HG02642 (cell line): ENCODE measurements at regions not wholly inside any gene's neighbourhood (a gene's known extent, or its start where the extent isn't known, plus 50 kb on each side); places are given as distances from the start of the nearest gene placed in this dataset.
"Not testable (repeated sequence)": the region's sequence is repeated elsewhere in the genome, so short reads cannot be mapped to it uniquely, and the experiment has no call there.

ENCODE experiments used
- ATAC-seq: cut with Tn5 transposase; IDR thresholded peaks from one replicate; pipeline ENCODE4 v1.9.1; 2021; ENCODE audit warnings: mild to moderate bottlenecking; ENCODE audit not compliant: unreplicated experiment, poor library complexity

DNA sequence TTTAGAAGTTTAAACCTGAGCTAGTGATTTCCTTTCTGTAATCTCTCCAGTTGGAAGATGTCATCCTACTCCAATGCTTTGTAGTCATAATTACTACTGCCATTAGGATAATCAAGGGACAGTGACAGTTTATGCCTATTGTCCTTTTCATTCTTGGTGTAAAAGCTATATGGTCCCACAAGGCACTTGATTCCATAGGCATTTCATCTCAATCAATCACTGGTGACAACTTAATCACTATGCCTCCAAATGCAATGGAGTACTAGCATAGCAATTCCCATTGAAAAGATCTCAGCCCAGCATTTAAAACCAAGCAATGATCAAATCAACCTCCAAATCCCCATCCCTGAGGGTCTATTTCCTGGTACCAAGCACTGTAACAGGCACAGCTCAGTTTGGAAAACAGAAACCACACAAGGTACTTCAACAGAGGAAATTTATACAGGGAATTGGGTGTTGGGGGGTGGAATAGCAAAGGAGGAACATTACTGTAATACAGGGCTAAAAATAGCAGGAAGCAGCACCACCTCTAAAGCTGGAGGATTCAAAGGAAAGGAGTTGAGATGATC, 51.0 kb downstream of the FHIP2A start:
- ATAC-seq, result no peak

DNA sequence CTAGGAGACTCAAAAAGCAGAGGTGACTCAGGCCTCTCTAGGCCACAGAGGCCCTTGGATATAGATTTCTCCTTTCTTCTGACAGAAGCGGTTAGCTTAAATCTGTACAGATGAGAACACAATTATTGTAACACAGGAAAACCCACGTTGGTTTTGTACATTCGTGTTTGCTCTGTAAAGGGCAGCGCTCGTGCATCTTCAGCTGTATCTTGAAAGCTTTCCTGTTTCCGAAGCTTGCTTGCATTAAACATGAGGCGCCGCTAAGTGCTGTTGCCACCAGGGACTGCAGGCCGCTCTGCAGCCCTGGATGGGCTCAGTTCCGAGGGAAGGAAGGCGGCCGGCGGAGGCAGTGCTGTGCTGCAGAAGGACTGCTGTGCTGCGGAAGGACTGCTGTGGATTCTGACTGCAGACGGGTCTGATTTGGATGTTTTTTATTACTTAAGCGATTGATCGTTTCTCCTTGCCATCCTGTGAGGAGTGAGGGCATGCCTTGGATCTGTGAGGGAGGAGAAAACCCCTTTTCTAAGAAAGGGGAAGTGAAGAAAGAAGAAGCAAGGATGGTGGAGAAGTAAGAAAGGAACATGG, 53.3 kb downstream of the FHIP2A start:
- peak; percentile 70 for ATAC-seq

DNA sequence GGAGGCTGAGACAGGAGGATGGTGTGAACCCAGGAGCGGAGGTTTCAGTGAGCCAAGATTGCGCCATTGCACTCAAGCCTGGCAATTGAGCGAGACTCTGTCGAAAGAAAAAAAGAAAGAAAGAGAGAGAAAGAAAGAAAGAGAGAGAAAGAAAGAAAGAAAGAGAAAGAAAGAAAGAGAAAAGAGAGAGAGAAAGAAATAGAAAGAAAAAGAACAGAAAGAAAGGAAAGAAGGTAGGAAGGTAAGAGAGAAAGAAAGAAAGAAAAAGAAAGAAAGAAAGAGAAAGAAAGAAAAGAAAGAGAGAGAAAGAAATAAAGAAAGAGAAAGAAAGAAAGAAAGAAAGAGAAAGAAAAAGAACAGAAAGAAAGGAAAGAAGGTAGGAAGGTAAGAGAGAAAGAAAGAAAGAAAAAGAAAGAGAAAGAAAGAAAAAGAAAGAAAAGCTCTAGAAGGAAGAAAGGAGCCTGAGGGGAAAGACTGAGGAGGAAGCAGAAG, 54.1 kb downstream of the FHIP2A start:
- not testable (repeated sequence) for ATAC-seq

- ATAC-seq, result no peak
These were observed 54.6 kb downstream of the FHIP2A start for GRCh38 chr10:114876169-114876568.

DNA sequence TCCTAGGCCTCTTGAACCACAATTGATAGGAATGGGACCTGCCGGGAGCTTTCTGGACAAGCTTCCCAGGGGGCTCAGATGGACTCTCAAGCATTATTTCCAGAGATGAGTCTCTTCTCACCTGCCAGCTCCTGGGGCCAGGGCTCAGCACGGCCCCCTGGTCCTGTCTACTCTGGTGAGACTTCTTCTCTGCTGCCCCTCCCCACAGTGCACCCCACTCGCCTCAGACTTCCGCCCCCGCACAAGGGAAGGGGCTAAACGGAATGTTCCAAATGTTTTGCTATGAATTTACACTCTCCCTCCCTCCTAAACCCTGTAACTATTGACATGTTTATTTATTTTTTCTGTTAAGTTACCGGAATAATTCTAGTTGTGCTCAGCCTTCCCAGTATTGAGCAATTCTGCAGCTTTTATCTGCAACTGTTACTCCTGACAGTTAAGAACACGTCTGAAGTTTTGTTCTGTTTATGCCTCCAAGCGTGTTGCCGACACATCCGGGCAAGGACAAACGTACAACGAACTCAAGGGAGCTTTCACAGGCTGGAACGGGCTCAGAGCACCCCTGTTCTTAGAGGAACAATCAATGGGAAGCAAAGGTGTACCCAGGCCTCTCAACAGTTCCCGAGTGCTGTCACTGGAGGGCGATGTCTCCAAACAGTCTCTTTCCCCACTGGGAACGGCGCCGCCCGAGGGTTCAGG, 55.2 kb downstream of the FHIP2A start:
- peak; percentile 75 for ATAC-seq

DNA sequence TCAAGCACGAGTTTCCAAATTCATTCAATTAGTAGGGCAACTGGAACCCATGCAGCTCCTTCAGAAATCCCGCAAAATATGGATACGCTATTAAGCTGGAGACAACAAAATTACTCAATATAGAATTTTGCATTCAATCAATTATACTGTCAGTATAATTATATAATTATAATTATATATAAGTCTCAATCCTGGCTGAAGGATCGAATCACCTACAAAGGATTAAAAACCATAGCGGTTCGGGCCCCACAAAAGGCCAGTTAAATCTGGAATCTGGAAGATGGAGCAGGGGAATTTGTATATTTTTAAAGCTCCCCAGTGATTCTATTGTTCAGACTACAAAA, 55.7 kb downstream of the FHIP2A start:
- ATAC-seq, result no peak

DNA sequence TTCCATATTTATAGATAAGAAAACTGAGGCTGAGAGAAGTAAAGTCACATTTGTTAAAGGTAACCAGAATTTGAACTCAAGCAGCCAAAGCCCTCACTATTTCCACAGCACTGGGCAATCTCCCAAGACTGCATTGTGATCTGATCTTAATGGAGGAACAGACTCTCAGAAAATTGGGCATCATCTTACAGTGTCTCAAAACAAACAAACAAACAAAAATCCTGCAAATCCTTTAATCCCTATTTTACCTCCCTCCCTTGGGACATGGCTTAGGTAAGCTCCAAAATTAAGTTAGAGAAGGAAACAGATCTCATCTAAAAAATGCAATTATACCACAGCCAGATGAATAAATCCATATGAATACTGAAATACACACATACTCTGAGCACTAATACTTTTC, 57.5 kb downstream of the FHIP2A start:
- ATAC-seq, result no peak

- peak; percentile 69 for ATAC-seq
These were observed 58.1 kb downstream of the FHIP2A start for GRCh38 chr10:114879541-114880158.

DNA sequence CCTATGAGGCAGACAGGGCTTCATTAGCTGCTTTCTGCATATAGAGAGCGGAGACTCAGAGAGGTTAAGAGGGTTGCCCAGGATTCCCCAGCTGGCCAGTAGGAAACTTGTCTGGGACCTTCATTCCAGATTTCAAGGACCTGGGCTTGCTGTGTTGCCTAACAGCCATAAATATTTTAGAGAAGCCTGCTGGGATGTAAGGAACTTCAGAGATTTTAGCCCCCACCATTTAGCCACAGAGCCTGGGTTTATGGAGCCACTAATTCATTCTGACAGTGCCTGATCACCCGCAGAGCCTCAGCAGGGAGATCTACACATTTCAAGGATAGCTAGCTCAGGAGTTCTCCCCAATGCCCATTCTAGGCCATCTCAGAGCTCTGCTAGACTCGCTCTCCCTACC, 56.6 kb upstream of the TRUB1 start:
- no peak for ATAC-seq

DNA sequence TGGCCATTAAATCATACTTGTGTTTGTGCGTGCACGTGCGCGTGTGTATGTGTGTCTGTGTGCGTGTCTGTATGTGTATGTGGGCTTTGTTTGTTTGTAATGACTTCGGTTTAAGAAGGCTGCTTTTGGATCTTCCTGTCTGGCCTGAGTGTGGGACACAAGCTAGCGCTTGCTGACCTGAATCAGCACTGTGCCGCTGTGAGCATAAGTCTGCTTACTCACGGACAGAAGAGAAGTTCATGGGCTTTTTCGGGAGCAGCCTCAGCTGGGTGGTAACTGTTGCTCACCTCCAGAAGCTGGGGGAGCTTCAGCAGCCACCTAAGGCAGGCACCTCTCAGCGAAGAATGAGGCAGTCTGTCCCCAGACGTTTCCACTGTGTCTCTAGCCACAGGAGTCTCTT, 56.1 kb upstream of the TRUB1 start:
- ATAC-seq, result no peak

GRCh38 chr10:114885443-114885842, 52.6 kb upstream of the TRUB1 start:
- ATAC-seq, result no peak
